ENCODE measurements at regions not wholly inside any gene's neighbourhood (a gene's known extent, or its start where the extent isn't known, plus 50 kb on each side); places are given as distances from the start of the nearest gene placed in this dataset.

DNA sequence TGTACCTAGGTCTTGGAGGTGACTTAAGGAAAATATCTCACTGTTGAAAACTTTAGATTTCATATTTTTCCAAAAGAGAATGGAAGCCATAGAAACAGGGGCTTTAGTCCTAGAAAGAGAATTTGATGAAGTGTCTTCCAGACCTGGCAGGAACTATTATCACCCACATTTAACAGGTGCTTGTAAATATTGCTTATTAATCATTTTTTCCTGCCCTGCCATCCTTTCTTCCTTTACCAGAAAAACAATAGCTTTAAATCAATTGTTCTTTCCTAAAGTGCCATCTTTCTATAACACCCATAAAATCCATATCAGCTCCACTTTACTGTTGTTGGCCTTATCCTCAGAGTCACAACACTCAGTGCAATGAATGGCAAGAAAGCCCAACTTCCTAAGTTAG is 350.9 kb downstream of the YTHDC2 start:
- Histone ChIP-seq H3K9me2 (ENCODE audit: low read depth, low read length) (no peaks in the 10 kb centered on the region), H3K9ac (ENCODE audit: low read length) (no peak overlapping the region), H3K4me3 (ENCODE audit: low read depth, low read length, poor library complexity, severe bottlenecking) (no peak overlapping the region), H3K9me3 (ENCODE audit: low read length) (no peaks in the 10 kb centered on the region), H2AFZ (ENCODE audit: low read length) (no peak overlapping the region), H3K27me3 (ENCODE audit: insufficient read depth, low read length) (no peaks in the 10 kb centered on the region), H3K36me3 (ENCODE audit: insufficient read depth, low read length) (no peaks in the 10 kb centered on the region), H3K4me2 (ENCODE audit: low read length) (no peak overlapping the region), H3K4me1 (ENCODE audit: insufficient read depth, low read length, severe bottlenecking) (no peaks in the 10 kb centered on the region), H3F3A (ENCODE audit: insufficient read depth, low read length) (no peaks in the 10 kb centered on the region), H4K20me1 (ENCODE audit: insufficient read depth, low read length) (no peaks in the 10 kb centered on the region), H3K27ac (ENCODE audit: low read depth, low read length, poor library complexity, severe bottlenecking) (no peak overlapping the region), H3K79me2 (ENCODE audit: insufficient read depth, low read length) (no peaks in the 10 kb centered on the region)
- TF ChIP-seq, protein P1, sequence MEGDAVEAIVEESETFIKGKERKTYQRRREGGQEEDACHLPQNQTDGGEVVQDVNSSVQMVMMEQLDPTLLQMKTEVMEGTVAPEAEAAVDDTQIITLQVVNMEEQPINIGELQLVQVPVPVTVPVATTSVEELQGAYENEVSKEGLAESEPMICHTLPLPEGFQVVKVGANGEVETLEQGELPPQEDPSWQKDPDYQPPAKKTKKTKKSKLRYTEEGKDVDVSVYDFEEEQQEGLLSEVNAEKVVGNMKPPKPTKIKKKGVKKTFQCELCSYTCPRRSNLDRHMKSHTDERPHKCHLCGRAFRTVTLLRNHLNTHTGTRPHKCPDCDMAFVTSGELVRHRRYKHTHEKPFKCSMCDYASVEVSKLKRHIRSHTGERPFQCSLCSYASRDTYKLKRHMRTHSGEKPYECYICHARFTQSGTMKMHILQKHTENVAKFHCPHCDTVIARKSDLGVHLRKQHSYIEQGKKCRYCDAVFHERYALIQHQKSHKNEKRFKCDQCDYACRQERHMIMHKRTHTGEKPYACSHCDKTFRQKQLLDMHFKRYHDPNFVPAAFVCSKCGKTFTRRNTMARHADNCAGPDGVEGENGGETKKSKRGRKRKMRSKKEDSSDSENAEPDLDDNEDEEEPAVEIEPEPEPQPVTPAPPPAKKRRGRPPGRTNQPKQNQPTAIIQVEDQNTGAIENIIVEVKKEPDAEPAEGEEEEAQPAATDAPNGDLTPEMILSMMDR (IDR thresholded peaks at IDR 0.05; ENCODE audit: low read length) = no peak
- no peak for TF ChIP-seq EZH2 (IDR thresholded peaks at IDR 0.05; ENCODE audit: borderline replicate concordance, low read length)

DNA sequence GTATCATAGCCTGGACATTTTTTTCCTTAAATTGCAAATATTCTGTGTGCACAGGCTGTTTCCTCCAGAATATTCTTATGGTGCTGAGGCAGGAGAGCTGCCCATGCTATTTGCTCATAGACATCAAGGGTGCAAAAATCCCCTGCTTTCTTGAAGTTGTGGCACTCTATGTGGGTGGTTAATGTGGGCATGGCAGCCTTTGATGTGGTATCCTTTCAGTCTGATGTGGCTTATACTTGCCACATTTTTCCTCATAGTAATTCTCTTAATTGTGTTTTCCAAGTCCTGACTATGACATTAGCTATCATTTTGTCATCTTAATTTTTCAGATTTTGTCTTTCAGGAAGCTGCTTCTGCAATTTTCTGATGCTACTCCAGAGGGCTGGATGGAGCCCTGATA is 353.3 kb downstream of the YTHDC2 start:
- Histone ChIP-seq H3F3A (ENCODE audit: insufficient read depth, low read length) (no peaks in the 10 kb centered on the region), H4K20me1 (ENCODE audit: insufficient read depth, low read length) (no peaks in the 10 kb centered on the region), H3K36me3 (ENCODE audit: insufficient read depth, low read length) (no peaks in the 10 kb centered on the region), H3K4me1 (ENCODE audit: insufficient read depth, low read length, severe bottlenecking) (no peaks in the 10 kb centered on the region), H3K27me3 (ENCODE audit: insufficient read depth, low read length) (no peaks in the 10 kb centered on the region), H2AFZ (ENCODE audit: low read length) (no peak overlapping the region), H3K9me3 (ENCODE audit: low read length) (no peaks in the 10 kb centered on the region), H3K27ac (ENCODE audit: low read depth, low read length, poor library complexity, severe bottlenecking) (no peak overlapping the region), H3K4me2 (ENCODE audit: low read length) (no peak overlapping the region), H3K4me3 (ENCODE audit: low read depth, low read length, poor library complexity, severe bottlenecking) (no peak overlapping the region), H3K9me2 (ENCODE audit: low read depth, low read length) (no peaks in the 10 kb centered on the region), H3K79me2 (ENCODE audit: insufficient read depth, low read length) (no peaks in the 10 kb centered on the region), H3K9ac (ENCODE audit: low read length) (no peak overlapping the region)
- TF ChIP-seq EZH2 (IDR thresholded peaks at IDR 0.05; ENCODE audit: borderline replicate concordance, low read length) = no peak
- TF ChIP-seq, protein P1 (IDR thresholded peaks at IDR 0.05; ENCODE audit: low read length) = no peak

DNA sequence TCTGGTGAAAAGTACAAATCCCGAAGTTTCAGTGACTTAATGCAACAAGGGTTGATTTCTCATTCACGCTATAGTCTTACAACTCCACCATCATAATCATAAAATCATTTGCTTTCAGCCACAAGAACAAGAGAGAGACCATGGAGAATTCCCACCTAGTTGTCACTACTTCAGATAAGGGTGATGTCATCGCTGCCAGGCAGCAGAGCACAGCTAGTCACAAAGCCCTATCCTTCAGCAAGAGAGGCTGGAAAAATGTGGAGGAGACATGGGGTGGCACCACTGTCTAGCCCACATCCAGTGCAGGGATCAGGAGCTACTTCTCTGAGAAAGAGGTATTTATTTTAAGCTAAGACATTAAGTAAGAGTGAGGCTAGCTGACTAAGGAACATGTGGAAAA is 356.1 kb downstream of the YTHDC2 start:
- no peak overlapping the region for H2AFZ ChIP-seq (ENCODE audit: low read length)
- no peak overlapping the region for H3K4me2 ChIP-seq (ENCODE audit: low read length)
- no peaks in the 10 kb centered on the region for H3K27me3 ChIP-seq (ENCODE audit: insufficient read depth, low read length)
- H3K79me2 ChIP-seq (ENCODE audit: insufficient read depth, low read length) = no peaks in the 10 kb centered on the region
- no peaks in the 10 kb centered on the region for H3K36me3 ChIP-seq (ENCODE audit: insufficient read depth, low read length)
- H3K9me2 ChIP-seq (ENCODE audit: low read depth, low read length) = no peaks in the 10 kb centered on the region
- no peaks in the 10 kb centered on the region for H3F3A ChIP-seq (ENCODE audit: insufficient read depth, low read length)
- TF ChIP-seq, protein P1 (IDR thresholded peaks at IDR 0.05; ENCODE audit: low read length) = no peak
- no peak for TF ChIP-seq EZH2 (IDR thresholded peaks at IDR 0.05; ENCODE audit: borderline replicate concordance, low read length)
- no peaks in the 10 kb centered on the region for H3K9me3 ChIP-seq (ENCODE audit: low read length)
- H3K4me3 ChIP-seq (ENCODE audit: low read depth, low read length, poor library complexity, severe bottlenecking) = no peak overlapping the region
- H3K9ac ChIP-seq (ENCODE audit: low read length) = no peak overlapping the region
- no peak overlapping the region for H3K27ac ChIP-seq (ENCODE audit: low read depth, low read length, poor library complexity, severe bottlenecking)
- H4K20me1 ChIP-seq (ENCODE audit: insufficient read depth, low read length) = no peaks in the 10 kb centered on the region
- no peaks in the 10 kb centered on the region for H3K4me1 ChIP-seq (ENCODE audit: insufficient read depth, low read length, severe bottlenecking)
